ENCODE measurements at regions not wholly inside any gene's neighbourhood (a gene's known extent, or its start where the extent isn't known, plus 50 kb on each side); places are given as distances from the start of the nearest gene placed in this dataset.

GRCh38 chr9:38254151-38254550, 138.4 kb upstream of the ALDH1B1 start:
- no peak for TF ChIP-seq EZH2 (IDR thresholded peaks at IDR 0.05; ENCODE audit: insufficient read depth, poor library complexity, severe bottlenecking)
- no peak for TF ChIP-seq EZH2phosphoT487 (IDR thresholded peaks at IDR 0.05; ENCODE audit: insufficient read depth, low read depth)
